Psoas muscle (tissue), 7 donors: ENCODE measurements at regions not wholly inside any gene's neighbourhood (a gene's known extent, or its start where the extent isn't known, plus 50 kb on each side); places are given as distances from the start of the nearest gene placed in this dataset.

Experiments
- ATAC-seq, 4 donors: fragments of 200-7000 bp; cut with Tn5 transposase; one replicate each; pipeline ENCODE4 v1.9.1; 2020; ENCODE audit warnings: moderate library complexity in 3 of 4, mild to moderate bottlenecking in 2 of 4
- DNase-seq, 2 donors: peaks; one replicate each; pipeline ENCODE4 v3.0.0-alpha.2; 2020
- H3K27ac ChIP-seq: fragments of 200-600 bp; one replicate; pipeline ENCODE4 v1.8.0; 2022
- H3K27me3 ChIP-seq, 3 donors: fragments of 200-600 bp in 1 of 3; one replicate each; pipeline versions ENCODE4 v1.6.1 to v1.8.0; 2013 to 2022; ENCODE audit warnings: low read length in 2 of 3, mild to moderate bottlenecking in 2 of 3, moderate library complexity in 1 of 3; ENCODE audit not compliant: insufficient read depth in 3 of 3
- H3K36me3 ChIP-seq, 2 donors: fragments of 200-600 bp in 1 of 2; one replicate each; pipeline versions ENCODE4 v1.6.1 to v1.8.0; 2013 to 2022; ENCODE audit warnings: low read depth in 1 of 2, mild to moderate bottlenecking in 1 of 2, moderate library complexity in 1 of 2; ENCODE audit not compliant: insufficient read depth in 1 of 2
- H3K4me1 ChIP-seq: fragments of 200-600 bp; one replicate; pipeline ENCODE4 v1.8.0; 2022
- H3K4me3 ChIP-seq: fragments of 200-600 bp; one replicate; pipeline ENCODE4 v1.8.0; 2022; ENCODE audit warnings: mild to moderate bottlenecking
- H3K9me3 ChIP-seq: fragments of 200-600 bp; one replicate; pipeline ENCODE4 v1.8.0; 2022
- CTCF ChIP-seq: fragments of 200-600 bp; IDR thresholded peaks from one replicate; pipeline ENCODE4 v1.8.0; 2022; ENCODE audit warnings: antibody characterized with exemption
- WGBS, 3 donors: extraction: QIAGEN DNeasy Blood & Tissue Kit; methylation state at CpG; one replicate each; pipeline versions ENCODE4 v1.1.6 to v1.1.7; 2013; 5-methylcytosine and 5-hydroxymethylcytosine counted together
- intact Hi-C, 2 donors: fragments of 100-400 bp; cut with DNase I; formaldehyde crosslinking; loops; one replicate each; pipeline versions ENCODE4 v1.11.0 to v1.14.2; 2022
- donor health status: healthy with polysubstance abuse.
- donor health status: DM: no; HTN: no; CAD: no; lungs with moderate emphysema.
- donor health status: Bipolar disorder and iron deficiency.
- donor health status: healthy.
- donor health status: DM: yes; HTN: yes; CAD: no.
- donor health status: DM: no; HTN: no; CAD: no.
- donor health status: DM: yes; HTN: yes; CAD: no.

GRCh38 chr13:30107121-30107520, 200.2 kb downstream of the KATNAL1 start:
- H3K36me3 ChIP-seq, result no peaks in the 10 kb centered on the region
- TF ChIP-seq CTCF, result no peak
- no peak for DNase-seq
- intact Hi-C loops, result no loop called here
- H3K9me3 ChIP-seq, result no peaks in the 10 kb centered on the region
- 91 to 92% (median 91%) methylated on average over 6 of the region's 6 CpGs for WGBS, 3 donors
- no peak overlapping the region for H3K27ac ChIP-seq
- no peak for ATAC-seq
- H3K4me1 ChIP-seq, result no peaks in the 10 kb centered on the region
- no peaks in the 10 kb centered on the region for H3K27me3 ChIP-seq
- no peak overlapping the region for H3K4me3 ChIP-seq

- Histone ChIP-seq H3K27me3 (no peaks in the 10 kb centered on the region), H3K9me3 (no peaks in the 10 kb centered on the region), H3K27ac (no peak overlapping the region), H3K36me3 (no peaks in the 10 kb centered on the region), H3K4me3 (no peak overlapping the region), H3K4me1 (no peaks in the 10 kb centered on the region)
- no peak for ATAC-seq
- TF ChIP-seq CTCF, result no peak
- no peak for DNase-seq
- whole genome bisulfite sequencing, 3 donors, result 58 to 61% (median 61%) methylated on average over 8 of the region's 8 CpGs
- intact Hi-C loops, result no loop called here
Observed at GRCh38 chr13:30105381-30105780, 202.0 kb downstream of the KATNAL1 start.

GRCh38 chr13:30103161-30103840, 204.1 kb downstream of the KATNAL1 start:
- ATAC-seq (no peak), DNase-seq (no peak)
- 90 to 93% (median 92%) methylated on average over 5 of the region's 5 CpGs for WGBS, 3 donors
- no peak overlapping the region for H3K27ac ChIP-seq
- H3K4me3 ChIP-seq, result no peak overlapping the region
- TF ChIP-seq CTCF, result no peak
- no peaks in the 10 kb centered on the region for H3K36me3 ChIP-seq
- peaks cover 0 to 6% (median 0%) of the 10 kb centered on the region in 3 donors for H3K27me3 ChIP-seq
- H3K9me3 ChIP-seq, result no peaks in the 10 kb centered on the region
- H3K4me1 ChIP-seq, result no peaks in the 10 kb centered on the region
- intact Hi-C loops, result no loop called here

- no peak for TF ChIP-seq CTCF
Observed at GRCh38 chr13:30100226-30100625, 207.1 kb downstream of the KATNAL1 start.

GRCh38 chr13:30097701-30098100, 209.7 kb downstream of the KATNAL1 start:
- no peak for ATAC-seq

More at GRCh38 chr13:30100226-30100625, 207.1 kb downstream of the KATNAL1 start:
- WGBS, 3 donors, result 86 to 90% (median 90%) methylated on average over 4 of the region's 4 CpGs
- Histone ChIP-seq H3K27ac (no peak overlapping the region), H3K27me3 (peaks cover 0 to 6% (median 0%) of the 10 kb centered on the region in 3 donors), H3K4me1 (no peaks in the 10 kb centered on the region), H3K36me3 (no peaks in the 10 kb centered on the region), H3K4me3 (no peak overlapping the region), H3K9me3 (no peaks in the 10 kb centered on the region)
- intact Hi-C loops, result no loop called here
- DNase-seq, result no peak
- ATAC-seq, result no peak

More at GRCh38 chr13:30097701-30098100, 209.7 kb downstream of the KATNAL1 start:
- H3K4me3 ChIP-seq, result no peak overlapping the region
- intact Hi-C loops, result no loop called here
- no peak for TF ChIP-seq CTCF
- H3K27ac ChIP-seq, result no peak overlapping the region
- H3K36me3 ChIP-seq, result no peaks in the 10 kb centered on the region
- peaks cover 0 to 6% (median 0%) of the 10 kb centered on the region in 3 donors for H3K27me3 ChIP-seq
- H3K4me1 ChIP-seq, result no peaks in the 10 kb centered on the region
- H3K9me3 ChIP-seq, result no peaks in the 10 kb centered on the region
- WGBS, 3 donors, result 68 to 90% (median 85%) methylated on average over 5 of the region's 5 CpGs
- no peak for DNase-seq
